Panc1 (cell line): ENCODE measurements at regions not wholly inside any gene's neighbourhood (a gene's known extent, or its start where the extent isn't known, plus 50 kb on each side); places are given as distances from the start of the nearest gene placed in this dataset.

Experiments
- ATAC-seq: fragments of 200-7000 bp; cut with Tn5 transposase; 2 replicates; pipeline ENCODE4 v1.9.1; 2020; ENCODE audit warnings: mild to moderate bottlenecking, moderate library complexity
- BruUV-seq: library from RNA; stranded (reverse); fragments of 400-500 nt; replicated peaks from 2 replicates; lab custom pipeline; 2021; lab: Mats Ljungman, UMichigan
- CTCF ChIA-PET: fragments of 300-600 bp; sonication (Branson Sonifier 250); formaldehyde crosslinking; loops from one replicate; lab custom pipeline; 2022; ENCODE audit warnings: antibody characterized with exemption; lab: Charles Lee
- POLR2A ChIA-PET: fragments of 300-600 bp; sonication (Branson Sonifier 250); formaldehyde crosslinking; loops from one replicate; lab custom pipeline; 2022; ENCODE audit warnings: antibody characterized with exemption; lab: Charles Lee
- DNase-seq: peaks from one replicate; pipeline ENCODE4 v3.0.0-alpha.2; 2010; ENCODE audit warnings: low read depth, low spot score
- H3K27ac ChIP-seq: 2 replicates; pipeline ENCODE4 v1.5.1; 2011; ENCODE audit warnings: mild to moderate bottlenecking, low read length, inconsistent platforms
- H3K27me3 ChIP-seq: fragments of 200-500 bp; sonication (Bioruptor generic); 2 replicates; pipeline ENCODE4 v1.6.0; 2014; ENCODE audit warnings: low read length, inconsistent platforms; ENCODE audit not compliant: control insufficient read depth, insufficient read depth
- H3K36me3 ChIP-seq: fragments of 200-500 bp; sonication (Bioruptor generic); 2 replicates; pipeline ENCODE4 v1.5.1; 2014; ENCODE audit warnings: inconsistent platforms, mild to moderate bottlenecking, low read length, moderate library complexity; ENCODE audit not compliant: control insufficient read depth, insufficient read depth
- H3K4me1 ChIP-seq: 2 replicates; pipeline ENCODE4 v1.5.1; 2011; ENCODE audit warnings: inconsistent platforms, mild to moderate bottlenecking, low read length, moderate library complexity; ENCODE audit not compliant: control insufficient read depth, insufficient read depth
- H3K4me3 ChIP-seq, 2 experiments: 2 replicates each; pipeline ENCODE4 v1.5.1; 2011 to 2012; ENCODE audit warnings: low read depth in 2 of 2, low read length in 2 of 2, mild to moderate bottlenecking in 2 of 2, inconsistent platforms in 1 of 2, moderate library complexity in 1 of 2
- H3K9me3 ChIP-seq: fragments of 200-500 bp; sonication (Bioruptor generic); 2 replicates; pipeline ENCODE4 v1.5.1; 2014; ENCODE audit warnings: low read depth, mild to moderate bottlenecking, inconsistent platforms, low read length, moderate library complexity; ENCODE audit not compliant: control insufficient read depth, insufficient read depth
- CTCF ChIP-seq: fragments of 450-650 bp; IDR thresholded peaks from 2 replicates; pipeline ENCODE4 v1.5.1; 2017; ENCODE audit warnings: mild to moderate bottlenecking
- POLR2AphosphoS5 ChIP-seq: IDR thresholded peaks from 2 replicates; pipeline ENCODE4 v1.6.1; 2012; ENCODE audit warnings: mild to moderate bottlenecking, low read depth, low read length, moderate library complexity
- SIN3A ChIP-seq: IDR thresholded peaks from 2 replicates; pipeline ENCODE4 v1.6.1; 2012; ENCODE audit warnings: low read depth, mild to moderate bottlenecking, low read length, moderate library complexity, borderline replicate concordance; ENCODE audit not compliant: insufficient read depth
- TCF7L2 ChIP-seq: IDR thresholded peaks from 2 replicates; pipeline ENCODE4 v1.6.1; 2011; ENCODE audit warnings: mild to moderate bottlenecking, low read depth, low read length, inconsistent platforms
- in situ Hi-C: cut with HindIII; loops from 2 replicates; pipeline ENCODE4 v1.10.0; 2016; ENCODE audit warnings: low sequenced_read_pairs, low pct_unique_long_range_greater_than_20kb
- intact Hi-C: fragments of 100-400 bp; cut with micrococcal nuclease; formaldehyde crosslinking; loops from one replicate; pipeline ENCODE4 v1.10.0; 2022; ENCODE audit not compliant: unreplicated experiment
- TF ChIP-seq, protein P1 (sequence below), 2 experiments: IDR thresholded peaks; 2 replicates each; pipeline ENCODE4 v1.6.1; 2011 to 2012; ENCODE audit warnings: low read depth in 2 of 2, control low read depth in 1 of 2, low read length in 1 of 2, mild to moderate bottlenecking in 1 of 2, moderate library complexity in 1 of 2; ENCODE audit not compliant: insufficient read depth in 1 of 2

DNA sequence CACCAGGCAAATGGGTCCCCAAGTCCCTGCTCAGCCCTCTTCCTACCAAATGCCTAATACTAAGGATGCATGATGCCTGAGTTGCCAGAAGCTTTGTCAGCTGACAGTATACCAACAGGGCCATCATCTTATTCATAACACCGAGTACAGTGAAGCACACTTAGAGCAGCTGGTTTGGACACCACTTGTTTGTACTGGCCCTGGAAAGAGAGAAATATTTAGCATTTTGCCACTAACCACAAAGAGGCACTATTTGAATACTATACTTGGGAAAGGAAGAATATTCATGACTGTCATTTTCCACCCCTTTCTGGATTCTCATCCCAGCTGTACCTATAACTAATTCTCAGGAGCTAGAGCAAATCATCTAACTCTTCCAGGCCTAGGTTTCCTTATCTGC lies 364.4 kb upstream of the KIF2A start:
- in situ Hi-C loops (no loop called here), intact Hi-C loops (no loop called here)
- ChIA-PET CTCF (no interaction called here), POLR2A (no interaction called here)
- Histone ChIP-seq H3K36me3 (no peaks in the 10 kb centered on the region), H3K27ac (no peak overlapping the region), H3K4me1 (no peaks in the 10 kb centered on the region), H3K9me3 (no peaks in the 10 kb centered on the region), H3K27me3 (peaks cover 4% of the 10 kb centered on the region; the same call in 1 of the 2 replicates), H3K4me3 (no peak overlapping the region)
- DNase-seq: no peak
- no peak for ATAC-seq
- TF ChIP-seq SIN3A (no peak), TCF7L2 (no peak), CTCF (no peak), POLR2AphosphoS5 (no peak)
- TF ChIP-seq, protein P1, sequence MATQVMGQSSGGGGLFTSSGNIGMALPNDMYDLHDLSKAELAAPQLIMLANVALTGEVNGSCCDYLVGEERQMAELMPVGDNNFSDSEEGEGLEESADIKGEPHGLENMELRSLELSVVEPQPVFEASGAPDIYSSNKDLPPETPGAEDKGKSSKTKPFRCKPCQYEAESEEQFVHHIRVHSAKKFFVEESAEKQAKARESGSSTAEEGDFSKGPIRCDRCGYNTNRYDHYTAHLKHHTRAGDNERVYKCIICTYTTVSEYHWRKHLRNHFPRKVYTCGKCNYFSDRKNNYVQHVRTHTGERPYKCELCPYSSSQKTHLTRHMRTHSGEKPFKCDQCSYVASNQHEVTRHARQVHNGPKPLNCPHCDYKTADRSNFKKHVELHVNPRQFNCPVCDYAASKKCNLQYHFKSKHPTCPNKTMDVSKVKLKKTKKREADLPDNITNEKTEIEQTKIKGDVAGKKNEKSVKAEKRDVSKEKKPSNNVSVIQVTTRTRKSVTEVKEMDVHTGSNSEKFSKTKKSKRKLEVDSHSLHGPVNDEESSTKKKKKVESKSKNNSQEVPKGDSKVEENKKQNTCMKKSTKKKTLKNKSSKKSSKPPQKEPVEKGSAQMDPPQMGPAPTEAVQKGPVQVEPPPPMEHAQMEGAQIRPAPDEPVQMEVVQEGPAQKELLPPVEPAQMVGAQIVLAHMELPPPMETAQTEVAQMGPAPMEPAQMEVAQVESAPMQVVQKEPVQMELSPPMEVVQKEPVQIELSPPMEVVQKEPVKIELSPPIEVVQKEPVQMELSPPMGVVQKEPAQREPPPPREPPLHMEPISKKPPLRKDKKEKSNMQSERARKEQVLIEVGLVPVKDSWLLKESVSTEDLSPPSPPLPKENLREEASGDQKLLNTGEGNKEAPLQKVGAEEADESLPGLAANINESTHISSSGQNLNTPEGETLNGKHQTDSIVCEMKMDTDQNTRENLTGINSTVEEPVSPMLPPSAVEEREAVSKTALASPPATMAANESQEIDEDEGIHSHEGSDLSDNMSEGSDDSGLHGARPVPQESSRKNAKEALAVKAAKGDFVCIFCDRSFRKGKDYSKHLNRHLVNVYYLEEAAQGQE (IDR thresholded peaks at IDR 0.05; ENCODE audit: insufficient read depth in 1 of 2, low read depth in 2 of 2, low read length in 1 of 2): no peak
- no TSS peak for BruUV-seq

DNA sequence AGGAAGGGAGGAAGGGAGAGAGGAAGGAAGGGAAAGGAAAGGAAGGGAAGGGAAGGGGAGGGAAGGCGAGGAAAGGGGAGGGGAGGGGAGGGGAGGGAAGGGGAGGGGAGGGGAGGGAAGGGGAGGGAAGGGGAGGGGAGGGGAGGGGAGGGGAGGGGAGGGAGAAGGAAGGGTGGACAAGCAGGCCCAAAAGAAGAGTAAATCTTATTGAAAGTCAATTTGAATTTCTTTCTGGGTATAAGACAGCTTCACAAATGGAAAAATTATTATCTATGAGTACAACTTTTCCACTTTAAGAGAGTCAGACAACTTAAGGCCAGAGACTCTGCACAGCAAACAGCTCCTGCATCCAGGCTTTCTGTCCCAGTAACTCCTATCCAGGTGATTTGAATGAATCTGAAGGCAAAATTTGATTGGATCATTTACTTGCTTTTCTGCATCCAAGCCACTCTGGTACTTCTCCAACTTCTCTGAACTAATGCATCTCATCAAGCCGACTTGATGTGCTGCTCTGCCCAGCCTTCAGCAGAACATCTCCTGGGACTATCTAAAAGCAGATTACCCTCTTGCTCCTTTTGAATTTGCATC lies 363.4 kb upstream of the KIF2A start:
- ATAC-seq: no peak
- TF ChIP-seq, protein P1 (IDR thresholded peaks at IDR 0.05; ENCODE audit: insufficient read depth in 1 of 2, low read depth in 2 of 2, low read length in 1 of 2): no peak
- no peak for TF ChIP-seq POLR2AphosphoS5
- TF ChIP-seq TCF7L2: no peak
- no peak for TF ChIP-seq CTCF
- TF ChIP-seq SIN3A: no peak
- no peak for DNase-seq
- Histone ChIP-seq H3K9me3 (no peaks in the 10 kb centered on the region), H3K27me3 (peaks cover 4% of the 10 kb centered on the region; the same call in 1 of the 2 replicates), H3K36me3 (no peaks in the 10 kb centered on the region), H3K27ac (no peak overlapping the region), H3K4me3 (no peak overlapping the region), H3K4me1 (no peaks in the 10 kb centered on the region)
- intact Hi-C loops: no loop called here
- in situ Hi-C loops: no loop called here
- CTCF ChIA-PET: no interaction called here
- POLR2A ChIA-PET: no interaction called here
- no TSS peak for BruUV-seq
